Fibroblast of the conjunctiva (primary cell): ENCODE measurements at regions not wholly inside any gene's neighbourhood (a gene's known extent, or its start where the extent isn't known, plus 50 kb on each side); places are given as distances from the start of the nearest gene placed in this dataset.

Experiments used
- DNase-seq: peaks from one replicate; pipeline ENCODE4 v3.0.0-alpha.2; 2010; ENCODE audit warnings: low read depth

- DNase-seq = no peak
These were observed 866.6 kb downstream of the SLC4A3 start for GRCh38 chr2:220493871-220494525.

GRCh38 chr2:220496513-220496912, 869.1 kb downstream of the SLC4A3 start:
- DNase-seq = no peak

GRCh38 chr2:220499225-220499624, 871.8 kb downstream of the SLC4A3 start:
- peak; percentile 58 for DNase-seq

GRCh38 chr2:220502539-220502938, 875.1 kb downstream of the SLC4A3 start:
- no peak for DNase-seq

GRCh38 chr2:220503431-220503830, 876.0 kb downstream of the SLC4A3 start:
- no peak for DNase-seq

- no peak for DNase-seq
These were observed 877.6 kb downstream of the SLC4A3 start for GRCh38 chr2:220504938-220505503.

- no peak for DNase-seq
These were observed 879.0 kb downstream of the SLC4A3 start for GRCh38 chr2:220506466-220506865.

GRCh38 chr2:220509096-220509757, 881.8 kb downstream of the SLC4A3 start:
- no peak for DNase-seq

GRCh38 chr2:220509966-220510365, 882.5 kb downstream of the SLC4A3 start:
- no peak for DNase-seq

GRCh38 chr2:220510668-220511067, 883.2 kb downstream of the SLC4A3 start:
- DNase-seq = no peak

- no peak for DNase-seq
These were observed 885.0 kb downstream of the SLC4A3 start for GRCh38 chr2:220512419-220512818.

GRCh38 chr2:220513573-220514288, 886.3 kb downstream of the SLC4A3 start:
- no peak for DNase-seq

- no peak for DNase-seq
These were observed 894.1 kb downstream of the SLC4A3 start for GRCh38 chr2:220521551-220521950.

- DNase-seq = no peak
These were observed 900.8 kb downstream of the SLC4A3 start for GRCh38 chr2:220528180-220528675.

GRCh38 chr2:220531216-220531615, 903.8 kb downstream of the SLC4A3 start:
- DNase-seq = no peak

- peak; percentile 12 for DNase-seq
These were observed 906.1 kb downstream of the SLC4A3 start for GRCh38 chr2:220533485-220533884.

GRCh38 chr2:220539481-220539880, 912.1 kb downstream of the SLC4A3 start:
- no peak for DNase-seq

GRCh38 chr2:220544049-220544448, 916.6 kb downstream of the SLC4A3 start:
- DNase-seq = no peak

- no peak for DNase-seq
These were observed 923.7 kb downstream of the SLC4A3 start for GRCh38 chr2:220550995-220551700.

- DNase-seq = no peak
These were observed 925.5 kb downstream of the SLC4A3 start for GRCh38 chr2:220552790-220553535.

GRCh38 chr2:220555961-220556630, 928.7 kb downstream of the SLC4A3 start:
- DNase-seq = no peak
